Suprapubic skin (tissue), 3 donors: ENCODE measurements at regions not wholly inside any gene's neighbourhood (a gene's known extent, or its start where the extent isn't known, plus 50 kb on each side); places are given as distances from the start of the nearest gene placed in this dataset.

Experiments
- CTCF ChIP-seq, 2 donors: fragments of 200-600 bp in 1 of 2; fragments of 450-650 bp in 1 of 2; sonication (generic) in 1 of 2; IDR thresholded peaks; one replicate each; pipeline ENCODE4 v1.5.1; 2016 to 2019; ENCODE audit warnings: antibody characterized with exemption in 2 of 2, mild to moderate bottlenecking in 1 of 2, moderate library complexity in 1 of 2
- POLR2AphosphoS5 ChIP-seq, 3 donors: sonication (generic); formaldehyde crosslinking; IDR thresholded peaks; one replicate each; pipeline ENCODE4 v1.6.1; 2017; ENCODE audit warnings: antibody characterized with exemption in 3 of 3

- TF ChIP-seq CTCF (IDR thresholded peaks at IDR 0.05) (no peak), POLR2AphosphoS5 (IDR thresholded peaks at IDR 0.05) (no peak)
Observed at GRCh38 chr15:26146202-26146601, 283.1 kb upstream of the ATP10A start.
